Smooth muscle cell (in vitro differentiated cells): ENCODE measurements at regions not wholly inside any gene's neighbourhood (a gene's known extent, or its start where the extent isn't known, plus 50 kb on each side); places are given as distances from the start of the nearest gene placed in this dataset.

ENCODE experiments used
- DNase-seq: peaks from one replicate; lab custom pipeline; 2025; ENCODE audit not compliant: unreplicated experiment; lab: John Stamatoyannopoulos, UW
- H2AFZ ChIP-seq: fragments of 200-600 bp; sonication (generic); 2 replicates; pipeline ENCODE4 v1.6.0; 2016; ENCODE audit warnings: antibody characterized with exemption, low read depth, mild to moderate bottlenecking
- H3F3A ChIP-seq: fragments of 200-600 bp; sonication (generic); 2 replicates; pipeline ENCODE4 v1.6.0; 2017; ENCODE audit warnings: antibody characterized with exemption, low read depth
- H3K27ac ChIP-seq: fragments of 200-600 bp; sonication (generic); 2 replicates; pipeline ENCODE4 v1.5.1; 2016; ENCODE audit warnings: low read depth, mild to moderate bottlenecking
- H3K27me3 ChIP-seq: fragments of 200-600 bp; sonication (generic); 2 replicates; pipeline ENCODE4 v1.6.1; 2016; ENCODE audit warnings: low read depth, mild to moderate bottlenecking
- H3K36me3 ChIP-seq: fragments of 200-600 bp; sonication (generic); 2 replicates; pipeline ENCODE4 v1.5.1; 2016; ENCODE audit warnings: low read depth
- H3K4me1 ChIP-seq: fragments of 200-600 bp; sonication (generic); 2 replicates; pipeline ENCODE4 v1.5.1; 2016; ENCODE audit warnings: low read depth
- H3K4me2 ChIP-seq: fragments of 200-600 bp; sonication (generic); 2 replicates; pipeline ENCODE4 v1.6.0; 2016; ENCODE audit warnings: mild to moderate bottlenecking
- H3K4me3 ChIP-seq: fragments of 200-600 bp; sonication (generic); 2 replicates; pipeline ENCODE4 v1.5.1; 2016; ENCODE audit warnings: mild to moderate bottlenecking
- H3K79me2 ChIP-seq: fragments of 200-600 bp; sonication (generic); 2 replicates; pipeline ENCODE4 v1.6.0; 2016; ENCODE audit warnings: low read depth, mild to moderate bottlenecking
- H3K9ac ChIP-seq: fragments of 200-600 bp; sonication (generic); 2 replicates; pipeline ENCODE4 v1.6.0; 2016; ENCODE audit warnings: low read depth
- H3K9me3 ChIP-seq: fragments of 200-600 bp; sonication (generic); replicated peaks from 2 replicates; pipeline ENCODE4 v1.5.1; 2016; ENCODE audit warnings: low read depth
- H4K20me1 ChIP-seq: fragments of 200-600 bp; sonication (generic); 2 replicates; pipeline ENCODE4 v1.6.0; 2016; ENCODE audit warnings: low read depth
- CTCF ChIP-seq: fragments of 200-600 bp; sonication (generic); IDR thresholded peaks from 2 replicates; pipeline ENCODE4 v1.5.1; 2017; ENCODE audit warnings: borderline replicate concordance, mild to moderate bottlenecking, antibody characterized with exemption; ENCODE audit not compliant: insufficient read depth, poor library complexity, severe bottlenecking
- WGBS: methylation state at CpG from one replicate; pipeline ENCODE4 v1.1.7; 2016; ENCODE audit warnings: low lambda C conversion rate; 5-methylcytosine and 5-hydroxymethylcytosine counted together

DNA sequence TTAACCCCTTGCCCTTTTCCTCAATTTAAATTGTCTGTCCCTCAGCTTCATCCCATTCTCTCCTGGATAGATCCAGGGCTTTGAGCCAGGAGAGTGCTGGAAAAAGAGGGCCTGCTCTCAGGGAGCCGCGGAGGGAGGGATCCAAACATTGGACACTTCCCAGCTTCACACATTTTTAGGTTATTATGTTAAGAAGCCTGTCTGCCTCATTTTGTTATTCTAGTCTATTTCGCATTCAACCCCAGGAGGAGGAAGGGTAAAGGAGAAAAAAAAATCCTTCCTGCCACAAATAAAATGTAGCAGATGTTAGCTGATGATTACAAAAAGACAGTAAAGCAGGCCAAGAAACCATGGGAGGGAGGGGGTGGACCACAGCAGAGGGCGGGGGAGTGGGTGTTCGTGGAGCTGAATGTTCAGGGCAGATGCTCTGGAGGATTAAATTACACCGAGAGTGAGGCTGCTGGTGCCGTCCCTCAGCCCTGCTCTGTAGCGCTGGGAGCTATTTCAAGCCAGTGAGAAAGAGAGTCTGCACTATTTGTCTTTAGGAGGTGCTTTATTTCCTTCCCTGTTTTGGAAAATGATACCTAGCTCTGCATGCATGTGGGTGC is 60.6 kb upstream of the ZFR start:
- no peak overlapping the region for H3K4me3 ChIP-seq

DNA sequence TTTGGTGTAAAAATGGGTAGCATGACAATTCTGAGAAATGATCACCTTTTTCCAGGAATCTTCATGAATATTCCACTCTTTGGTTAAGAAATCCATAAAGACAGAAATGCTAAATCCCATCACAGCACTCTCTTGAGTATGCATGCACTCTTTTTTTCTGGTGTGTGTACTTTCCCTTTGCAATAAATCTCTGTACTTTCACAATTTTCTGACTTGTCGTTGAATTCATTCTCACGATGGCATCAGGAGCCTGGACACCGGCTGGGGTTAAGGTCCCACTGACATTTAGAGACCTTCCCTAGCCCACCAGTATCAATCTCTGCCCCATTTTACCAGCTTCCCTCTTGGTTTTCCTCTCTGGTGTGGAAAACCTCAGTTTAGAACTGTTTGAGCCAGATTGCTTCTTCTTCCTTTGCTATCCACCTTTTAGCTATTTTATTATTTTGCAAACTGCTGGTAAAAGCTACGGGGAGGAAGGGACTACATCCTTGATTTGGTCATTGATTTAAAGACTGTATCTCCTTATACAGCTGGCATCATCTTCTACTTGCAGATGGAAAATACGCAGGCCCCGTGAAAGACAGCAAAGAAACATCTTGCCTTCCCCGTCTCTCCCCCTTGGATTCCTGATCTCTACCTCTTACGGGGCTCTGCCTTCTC is 59.9 kb upstream of the ZFR start:
- Histone ChIP-seq H3K36me3 (no peaks in the 10 kb centered on the region), H3K27me3 (no peaks in the 10 kb centered on the region), H3K4me1 (peaks cover 36% of the 10 kb centered on the region), H3K4me2 (peak overlapping the region; percentile 60), H3K9ac (peak overlapping the region; percentile 31), H3K9me3 (no peaks in the 10 kb centered on the region), H3K27ac (peak overlapping the region; percentile 77), H3K79me2 (no peaks in the 10 kb centered on the region), H4K20me1 (no peaks in the 10 kb centered on the region), H3K4me3 (no peak overlapping the region), H3F3A (peaks cover 32% of the 10 kb centered on the region), H2AFZ (no peak overlapping the region)
- no peak for DNase-seq
- TF ChIP-seq CTCF: no peak
- 59% methylated on average over 8 of the region's 8 CpGs for WGBS

More for the DNA sequence above, 60.6 kb upstream of the ZFR start:
- peak; percentile 32 for DNase-seq
- H3K36me3 ChIP-seq: no peaks in the 10 kb centered on the region
- H3K4me2 ChIP-seq: peak overlapping the region; percentile 60
- WGBS: 14% methylated on average over 8 of the region's 8 CpGs
- no peaks in the 10 kb centered on the region for H4K20me1 ChIP-seq
- peaks cover 32% of the 10 kb centered on the region for H3F3A ChIP-seq
- no peaks in the 10 kb centered on the region for H3K27me3 ChIP-seq
- no peak overlapping the region for H2AFZ ChIP-seq
- no peaks in the 10 kb centered on the region for H3K9me3 ChIP-seq
- peaks cover 36% of the 10 kb centered on the region for H3K4me1 ChIP-seq
- H3K79me2 ChIP-seq: no peaks in the 10 kb centered on the region
- TF ChIP-seq CTCF: no peak
- peak overlapping the region; percentile 31 for H3K9ac ChIP-seq
- peak overlapping the region; percentile 77 for H3K27ac ChIP-seq

- peaks cover 36% of the 10 kb centered on the region for H3K4me1 ChIP-seq
- no peak for TF ChIP-seq CTCF
- peak overlapping the region; percentile 77 for H3K27ac ChIP-seq
- no peak overlapping the region for H3K4me2 ChIP-seq
- 49% methylated on average over 7 of the region's 7 CpGs for WGBS
- H3K9ac ChIP-seq: no peak overlapping the region
- H3K79me2 ChIP-seq: no peaks in the 10 kb centered on the region
- DNase-seq: no peak
- no peaks in the 10 kb centered on the region for H3K36me3 ChIP-seq
- H3K27me3 ChIP-seq: no peaks in the 10 kb centered on the region
- H4K20me1 ChIP-seq: no peaks in the 10 kb centered on the region
- H2AFZ ChIP-seq: no peak overlapping the region
- no peak overlapping the region for H3K4me3 ChIP-seq
- no peaks in the 10 kb centered on the region for H3K9me3 ChIP-seq
- H3F3A ChIP-seq: peaks cover 32% of the 10 kb centered on the region
These were observed 58.7 kb upstream of the ZFR start for GRCh38 chr5:32503261-32503660.
